OCI-LY7 (cell line): ENCODE measurements at regions not wholly inside any gene's neighbourhood (a gene's known extent, or its start where the extent isn't known, plus 50 kb on each side); places are given as distances from the start of the nearest gene placed in this dataset.

ENCODE experiments used
- BruUV-seq: library from RNA; stranded (reverse); fragments of 400-500 nt; replicated peaks from 2 replicates; lab custom pipeline; 2021; lab: Mats Ljungman, UMichigan
- CTCF ChIA-PET: fragments of 300-600 bp; sonication (Branson Sonifier 250); formaldehyde crosslinking; loops from one replicate; lab custom pipeline; 2022; ENCODE audit warnings: antibody characterized with exemption; ENCODE audit not compliant: unreplicated experiment; lab: Charles Lee
- POLR2A ChIA-PET: fragments of 300-600 bp; sonication (Branson Sonifier 250); formaldehyde crosslinking; loops from one replicate; lab custom pipeline; 2022; ENCODE audit warnings: antibody characterized with exemption; lab: Charles Lee
- DNase-seq: peaks from one replicate; pipeline ENCODE4 v3.0.0-alpha.2; 2015; ENCODE audit warnings: low spot score
- H2AFZ ChIP-seq: fragments of 200-600 bp; sonication (generic), shearing (Covaris generic); 2 replicates; pipeline ENCODE4 v1.6.1; 2014; ENCODE audit warnings: mild to moderate bottlenecking, antibody characterized with exemption, low read length, moderate library complexity
- H3K27ac ChIP-seq: fragments of 200-600 bp; sonication (generic); 2 replicates; pipeline ENCODE4 v1.5.1; 2014; ENCODE audit warnings: mixed run types, low read depth, mild to moderate bottlenecking, moderate library complexity, low read length, inconsistent platforms; ENCODE audit not compliant: poor library complexity, severe bottlenecking
- H3K36me3 ChIP-seq: fragments of 200-600 bp; sonication (generic); 2 replicates; pipeline ENCODE4 v1.6.1; 2014; ENCODE audit warnings: mild to moderate bottlenecking, antibody characterized with exemption, low read length, moderate library complexity, mixed read lengths; ENCODE audit not compliant: insufficient read depth
- H3K4me1 ChIP-seq: fragments of 200-600 bp; sonication (generic); 2 replicates; pipeline ENCODE4 v1.5.1; 2014; ENCODE audit warnings: mild to moderate bottlenecking, low read length; ENCODE audit not compliant: insufficient read depth, poor library complexity, severe bottlenecking
- H3K4me2 ChIP-seq: fragments of 200-600 bp; sonication (generic); 2 replicates; pipeline ENCODE4 v1.6.1; 2014; ENCODE audit warnings: mild to moderate bottlenecking, low read length
- H3K4me3 ChIP-seq: fragments of 200-600 bp; sonication (generic); 2 replicates; pipeline ENCODE4 v1.5.1; 2014; ENCODE audit warnings: mild to moderate bottlenecking, low read depth, low read length; ENCODE audit not compliant: poor library complexity, severe bottlenecking
- H3K79me2 ChIP-seq: fragments of 200-600 bp; sonication (generic); 2 replicates; pipeline ENCODE4 v1.6.1; 2016; ENCODE audit warnings: low read depth, mild to moderate bottlenecking, low read length, moderate library complexity, mixed read lengths; ENCODE audit not compliant: insufficient read depth
- H3K9me2 ChIP-seq: fragments of 200-600 bp; sonication (generic); 2 replicates; pipeline ENCODE4 v1.6.1; 2016; ENCODE audit warnings: mild to moderate bottlenecking, low read length, mixed read lengths; ENCODE audit not compliant: insufficient read depth
- H3K9me3 ChIP-seq: fragments of 200-600 bp; sonication (generic); 2 replicates; pipeline ENCODE4 v1.6.1; 2014; ENCODE audit warnings: mild to moderate bottlenecking, mixed run types, low read length, mixed read lengths
- H4K20me1 ChIP-seq: fragments of 200-600 bp; sonication (generic); 2 replicates; pipeline ENCODE4 v1.6.1; 2014; ENCODE audit warnings: mild to moderate bottlenecking, antibody characterized with exemption, low read length, moderate library complexity, mixed read lengths; ENCODE audit not compliant: insufficient read depth
- CTCF ChIP-seq: fragments of 200-600 bp; sonication (generic); conservative IDR thresholded peaks from 2 replicates; pipeline ENCODE4 v1.5.1; 2014; ENCODE audit warnings: mild to moderate bottlenecking, antibody characterized with exemption, low read length, moderate library complexity, mixed read lengths
- EZH2phosphoT487 ChIP-seq: fragments of 200-600 bp; sonication (generic); IDR thresholded peaks from 2 replicates; pipeline ENCODE4 v1.6.1; 2018; ENCODE audit warnings: low read depth, borderline replicate concordance, mild to moderate bottlenecking, mixed run types, antibody characterized with exemption, low read length, moderate library complexity, mixed read lengths
- intact Hi-C: fragments of 100-400 bp; cut with micrococcal nuclease; formaldehyde crosslinking; loops from one replicate; pipeline ENCODE4 v1.10.0; 2022; ENCODE audit not compliant: unreplicated experiment

- CTCF ChIA-PET: no interaction called here
- no TSS peak for BruUV-seq
- H3K9me2 ChIP-seq: no peaks in the 10 kb centered on the region
- no peak overlapping the region for H2AFZ ChIP-seq
- no peaks in the 10 kb centered on the region for H3K36me3 ChIP-seq
- H3K4me2 ChIP-seq: no peak overlapping the region
- TF ChIP-seq EZH2phosphoT487: no peak
- no peak for TF ChIP-seq CTCF
- no peak for DNase-seq
- no peaks in the 10 kb centered on the region for H4K20me1 ChIP-seq
- no peaks in the 10 kb centered on the region for H3K79me2 ChIP-seq
- H3K4me3 ChIP-seq: no peak overlapping the region
- POLR2A ChIA-PET: interaction anchor here (0.6 kb wide), 1 partner anchor 18 kb away, joined by 4 read pairs; no protein-coding TSS in a partner anchor
- intact Hi-C loops: no loop called here
- no peaks in the 10 kb centered on the region for H3K9me3 ChIP-seq
- no peaks in the 10 kb centered on the region for H3K4me1 ChIP-seq
- no peak overlapping the region for H3K27ac ChIP-seq
Observed at GRCh38 chr7:50962962-50963374, 180.3 kb upstream of the GRB10 start.

DNA sequence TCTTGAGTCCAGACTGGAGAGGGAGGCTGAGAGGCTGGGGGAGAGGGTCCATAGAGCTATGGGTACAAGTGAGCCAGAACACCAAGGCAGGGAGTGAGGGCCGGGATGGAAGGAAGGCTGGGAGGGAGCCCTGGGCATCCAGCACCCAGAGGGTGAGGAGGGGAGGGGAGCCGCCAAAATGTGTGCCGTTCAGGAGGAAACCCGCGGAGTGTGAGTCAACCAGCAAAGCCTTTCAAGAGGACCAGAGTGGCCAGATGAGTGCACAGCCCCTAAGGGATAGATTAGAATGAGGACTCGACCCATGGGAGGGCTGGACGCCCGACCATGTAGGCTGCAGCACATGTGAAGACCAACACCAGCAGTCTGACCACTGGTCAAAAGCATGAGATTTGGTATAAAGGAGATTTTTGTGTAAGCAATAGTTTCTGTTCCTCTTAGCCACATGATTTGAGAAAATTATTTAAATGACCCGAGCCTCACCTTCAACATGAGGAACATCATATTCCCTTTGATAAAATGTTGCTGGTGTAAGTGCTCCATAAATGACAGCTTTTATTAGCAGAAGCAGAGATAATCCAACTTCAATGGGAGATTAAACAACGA lies 179.7 kb upstream of the GRB10 start:
- H3K4me1 ChIP-seq: no peaks in the 10 kb centered on the region
- no peaks in the 10 kb centered on the region for H3K36me3 ChIP-seq
- H4K20me1 ChIP-seq: no peaks in the 10 kb centered on the region
- no peak for DNase-seq
- no TSS peak for BruUV-seq
- H3K79me2 ChIP-seq: no peaks in the 10 kb centered on the region
- CTCF ChIA-PET: no interaction called here
- POLR2A ChIA-PET: no interaction called here
- H3K4me2 ChIP-seq: no peak overlapping the region
- intact Hi-C loops: no loop called here
- TF ChIP-seq EZH2phosphoT487: no peak
- no peak for TF ChIP-seq CTCF
- H3K9me3 ChIP-seq: no peaks in the 10 kb centered on the region
- no peaks in the 10 kb centered on the region for H3K9me2 ChIP-seq
- H3K4me3 ChIP-seq: no peak overlapping the region
- no peak overlapping the region for H2AFZ ChIP-seq
- H3K27ac ChIP-seq: no peak overlapping the region

- no TSS peak for BruUV-seq
Observed at GRCh38 chr7:50960621-50961310, 178.1 kb upstream of the GRB10 start.

More at GRCh38 chr7:50960621-50961310, 178.1 kb upstream of the GRB10 start:
- no peak overlapping the region for H3K27ac ChIP-seq
- H3K4me3 ChIP-seq: no peak overlapping the region
- no peaks in the 10 kb centered on the region for H4K20me1 ChIP-seq
- H3K79me2 ChIP-seq: no peaks in the 10 kb centered on the region
- ChIA-PET CTCF (no interaction called here), POLR2A (no interaction called here)
- no peak overlapping the region for H3K4me2 ChIP-seq
- intact Hi-C loops: no loop called here
- no peaks in the 10 kb centered on the region for H3K9me3 ChIP-seq
- H2AFZ ChIP-seq: no peak overlapping the region
- no peaks in the 10 kb centered on the region for H3K36me3 ChIP-seq
- TF ChIP-seq CTCF (no peak), EZH2phosphoT487 (no peak)
- H3K4me1 ChIP-seq: no peaks in the 10 kb centered on the region
- DNase-seq: no peak
- no peaks in the 10 kb centered on the region for H3K9me2 ChIP-seq
